ENCODE measurements at regions not wholly inside any gene's neighbourhood (a gene's known extent, or its start where the extent isn't known, plus 50 kb on each side); places are given as distances from the start of the nearest gene placed in this dataset.

DNA sequence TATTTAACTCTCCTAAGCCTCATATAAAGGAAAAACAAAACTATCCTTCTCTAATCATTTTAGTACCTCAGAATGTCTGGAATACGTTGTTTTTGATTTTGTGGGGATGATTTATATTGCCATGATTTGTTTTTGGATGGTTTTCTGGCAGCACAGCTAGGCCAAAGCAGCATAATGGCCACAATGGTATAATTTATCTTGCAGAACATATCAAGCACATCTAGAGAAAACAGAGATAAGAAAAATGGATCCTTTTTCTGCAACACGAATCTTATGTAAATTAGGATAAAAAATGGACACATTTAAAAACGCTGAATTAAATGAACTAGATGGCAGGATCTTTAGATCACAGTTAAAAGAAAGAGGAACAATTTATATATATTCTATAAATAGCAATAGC is 269.9 kb upstream of the FAT4 start:
- TF ChIP-seq, protein P1, sequence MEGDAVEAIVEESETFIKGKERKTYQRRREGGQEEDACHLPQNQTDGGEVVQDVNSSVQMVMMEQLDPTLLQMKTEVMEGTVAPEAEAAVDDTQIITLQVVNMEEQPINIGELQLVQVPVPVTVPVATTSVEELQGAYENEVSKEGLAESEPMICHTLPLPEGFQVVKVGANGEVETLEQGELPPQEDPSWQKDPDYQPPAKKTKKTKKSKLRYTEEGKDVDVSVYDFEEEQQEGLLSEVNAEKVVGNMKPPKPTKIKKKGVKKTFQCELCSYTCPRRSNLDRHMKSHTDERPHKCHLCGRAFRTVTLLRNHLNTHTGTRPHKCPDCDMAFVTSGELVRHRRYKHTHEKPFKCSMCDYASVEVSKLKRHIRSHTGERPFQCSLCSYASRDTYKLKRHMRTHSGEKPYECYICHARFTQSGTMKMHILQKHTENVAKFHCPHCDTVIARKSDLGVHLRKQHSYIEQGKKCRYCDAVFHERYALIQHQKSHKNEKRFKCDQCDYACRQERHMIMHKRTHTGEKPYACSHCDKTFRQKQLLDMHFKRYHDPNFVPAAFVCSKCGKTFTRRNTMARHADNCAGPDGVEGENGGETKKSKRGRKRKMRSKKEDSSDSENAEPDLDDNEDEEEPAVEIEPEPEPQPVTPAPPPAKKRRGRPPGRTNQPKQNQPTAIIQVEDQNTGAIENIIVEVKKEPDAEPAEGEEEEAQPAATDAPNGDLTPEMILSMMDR (IDR thresholded peaks at IDR 0.05; ENCODE audit: low read depth, low read length), result no peak
- no peak overlapping the region for H3K4me3 ChIP-seq (ENCODE audit: low read depth, low read length)

DNA sequence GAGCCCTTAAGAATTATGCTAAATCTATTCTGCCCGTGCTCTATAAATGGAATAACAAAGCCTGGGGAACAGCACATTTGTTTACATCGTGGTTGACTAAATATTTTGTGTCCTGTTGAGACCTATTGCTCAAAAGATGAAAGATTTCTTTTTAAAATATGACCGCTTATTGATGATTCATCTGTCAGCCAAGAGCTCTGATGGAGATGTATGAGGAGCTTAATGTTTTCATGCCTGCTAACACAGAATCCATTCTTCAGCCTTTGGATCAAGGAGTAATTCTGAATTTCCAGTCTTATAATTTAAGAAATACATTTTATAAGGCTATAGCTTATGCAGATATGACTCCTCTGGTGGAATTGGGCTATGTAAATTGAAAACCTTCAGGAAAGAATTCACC is 271.3 kb upstream of the FAT4 start:
- TF ChIP-seq, protein P1 (IDR thresholded peaks at IDR 0.05; ENCODE audit: low read depth, low read length), result no peak
- H3K4me3 ChIP-seq (ENCODE audit: low read depth, low read length), result no peak overlapping the region

DNA sequence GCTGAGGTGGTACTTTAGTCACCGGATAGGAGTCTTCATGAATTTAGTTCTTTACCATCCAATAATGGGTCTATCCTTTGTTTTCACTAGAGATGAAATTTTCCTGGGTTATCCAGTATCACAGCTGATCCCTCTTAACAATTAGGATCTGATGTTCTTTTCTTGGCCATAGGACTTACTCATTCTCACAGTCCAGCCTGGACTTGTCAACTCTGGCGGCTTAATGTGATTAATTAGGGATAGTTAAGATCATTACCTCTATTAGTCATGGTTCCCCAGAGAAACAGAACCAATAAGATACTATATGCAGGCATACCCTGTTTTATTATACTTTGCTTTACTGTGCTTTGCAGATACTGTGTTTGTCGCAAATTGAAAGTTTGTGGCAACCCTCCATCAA is 272.7 kb upstream of the FAT4 start:
- TF ChIP-seq, protein P1 (IDR thresholded peaks at IDR 0.05; ENCODE audit: low read depth, low read length), result no peak

DNA sequence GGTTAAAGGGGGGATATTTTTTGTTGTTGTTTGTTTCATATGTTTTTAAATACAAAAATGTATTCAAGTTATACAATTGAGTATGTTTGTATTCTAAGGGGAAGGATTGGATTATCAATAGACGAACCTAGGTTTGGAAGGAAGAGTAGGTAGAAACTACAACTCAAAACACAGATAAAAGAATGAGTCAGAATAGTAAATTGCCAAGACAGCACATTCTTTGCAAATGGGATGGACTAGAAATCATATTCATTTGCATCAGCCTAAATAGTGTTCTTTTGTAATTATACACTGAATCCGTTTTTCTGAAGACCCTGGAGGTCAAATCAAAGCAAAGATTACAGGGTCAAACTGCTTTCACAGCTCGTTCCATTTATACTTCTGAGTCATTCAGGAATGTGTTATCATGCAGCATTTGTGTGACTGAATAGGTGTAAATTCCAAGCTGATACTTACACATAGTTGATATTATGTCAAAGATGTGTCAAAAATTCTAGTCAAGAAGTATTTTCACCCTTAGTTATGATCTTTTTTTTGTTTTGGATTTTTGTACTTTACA is 273.3 kb upstream of the FAT4 start:
- TF ChIP-seq, protein P1 (IDR thresholded peaks at IDR 0.05; ENCODE audit: low read depth, low read length), result no peak
- no peak overlapping the region for H3K4me3 ChIP-seq (ENCODE audit: low read depth, low read length)

More for the DNA sequence above, 272.7 kb upstream of the FAT4 start:
- no peak overlapping the region for H3K4me3 ChIP-seq (ENCODE audit: low read depth, low read length)

DNA sequence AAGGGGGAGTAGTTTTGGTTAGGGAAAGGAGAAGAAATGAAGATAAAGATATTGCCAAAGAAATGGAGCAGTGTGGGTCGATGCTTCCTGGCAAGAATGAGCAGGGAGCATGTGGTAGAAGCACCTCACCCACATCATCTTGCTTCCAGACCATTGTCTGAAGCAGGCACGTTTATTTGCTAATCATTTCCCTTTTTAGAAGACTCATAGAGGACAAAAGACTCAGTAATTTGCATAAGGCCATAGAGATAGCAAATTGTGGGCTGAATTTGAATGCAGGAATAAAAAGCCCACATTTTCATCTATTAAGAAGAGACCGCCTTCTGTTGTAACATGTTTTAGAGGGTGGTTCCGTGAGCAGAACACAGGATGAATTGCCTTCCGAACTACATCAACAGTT is 275.2 kb upstream of the FAT4 start:
- no peak overlapping the region for H3K4me3 ChIP-seq (ENCODE audit: low read depth, low read length)
- TF ChIP-seq, protein P1 (IDR thresholded peaks at IDR 0.05; ENCODE audit: low read depth, low read length), result no peak

DNA sequence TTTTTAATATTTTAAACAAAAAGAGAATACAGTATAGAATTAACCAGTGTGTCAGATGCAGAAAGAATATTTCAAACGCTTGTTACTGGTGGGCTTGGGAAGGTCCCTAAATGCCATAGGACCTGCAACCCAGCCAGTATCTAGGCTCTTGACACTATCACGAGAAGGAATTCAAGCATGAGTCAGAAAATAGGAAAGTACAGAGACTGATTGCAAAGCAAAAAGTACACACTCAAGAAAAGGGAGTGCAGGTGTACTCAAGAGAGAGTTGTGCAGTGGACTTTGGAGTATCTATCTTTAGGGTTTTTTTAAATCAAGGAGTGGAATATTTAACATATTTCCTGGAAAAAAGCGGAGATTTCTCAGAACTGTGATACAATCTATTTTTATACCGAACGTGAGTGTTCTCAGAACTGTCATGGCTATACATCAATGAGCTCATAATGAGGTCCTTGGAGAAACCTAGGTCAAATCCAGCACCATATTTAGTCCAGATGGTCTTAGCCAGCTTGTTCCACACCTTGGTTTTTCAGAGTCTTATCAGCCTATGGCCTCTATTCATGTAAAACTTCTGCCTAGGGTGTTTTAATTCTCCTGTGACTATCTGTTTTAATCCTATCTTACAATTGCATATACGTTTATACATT is 291.8 kb upstream of the FAT4 start:
- TF ChIP-seq, protein P1 (IDR thresholded peaks at IDR 0.05; ENCODE audit: low read depth, low read length), result no peak
- no peak overlapping the region for H3K4me3 ChIP-seq (ENCODE audit: low read depth, low read length)

DNA sequence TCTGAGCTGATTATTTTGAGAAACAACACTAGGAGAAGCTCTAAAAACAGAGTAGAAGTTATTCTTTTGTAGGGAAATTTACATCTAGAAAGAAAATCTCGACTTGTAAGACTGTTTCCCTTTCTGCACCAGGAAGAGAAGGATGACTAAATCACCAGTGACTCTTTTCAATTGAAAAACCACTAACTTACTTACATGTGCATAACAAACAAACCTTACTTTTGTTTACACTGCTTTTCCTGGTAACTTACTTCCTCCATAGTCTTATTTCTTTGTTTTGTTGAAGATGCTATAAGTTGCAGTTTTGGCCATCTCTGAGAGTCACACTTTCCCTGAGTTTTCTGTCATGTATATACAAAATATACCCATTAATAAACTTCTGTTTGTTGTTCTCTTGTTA is 293.6 kb upstream of the FAT4 start:
- TF ChIP-seq, protein P1 (IDR thresholded peaks at IDR 0.05; ENCODE audit: low read depth, low read length), result no peak
- no peak overlapping the region for H3K4me3 ChIP-seq (ENCODE audit: low read depth, low read length)

Data from WI38 (cell line).